Neuronal stem cell (in vitro differentiated cells): ENCODE measurements at regions not wholly inside any gene's neighbourhood (a gene's known extent, or its start where the extent isn't known, plus 50 kb on each side); places are given as distances from the start of the nearest gene placed in this dataset.

Experiments
- DNase-seq: peaks from one replicate; pipeline ENCODE4 v3.0.0-alpha.2; 2013; ENCODE audit warnings: low spot score
- H2AFZ ChIP-seq: one replicate; pipeline ENCODE4 v1.6.1; 2013; ENCODE audit warnings: mild to moderate bottlenecking, low read length, inconsistent platforms
- H2AK5ac ChIP-seq: 2 replicates; pipeline ENCODE4 v1.6.1; 2013; ENCODE audit warnings: low read depth, mild to moderate bottlenecking, inconsistent platforms, low read length, moderate library complexity, mixed read lengths
- H2BK120ac ChIP-seq: 2 replicates; pipeline ENCODE4 v1.6.1; 2013; ENCODE audit warnings: low read depth, mild to moderate bottlenecking, inconsistent platforms, low read length, moderate library complexity, mixed read lengths
- H2BK12ac ChIP-seq: one replicate; pipeline ENCODE4 v1.6.1; 2013; ENCODE audit warnings: low read length, inconsistent platforms
- H2BK15ac ChIP-seq: 2 replicates; pipeline ENCODE4 v1.6.1; 2013; ENCODE audit warnings: mild to moderate bottlenecking, low read length, inconsistent platforms, mixed read lengths
- H2BK5ac ChIP-seq: one replicate; pipeline ENCODE4 v1.6.1; 2013; ENCODE audit warnings: inconsistent platforms, mild to moderate bottlenecking, low read length, moderate library complexity
- H3K14ac ChIP-seq: one replicate; pipeline ENCODE4 v1.6.1; 2013; ENCODE audit warnings: low read length, inconsistent platforms
- H3K18ac ChIP-seq: 2 replicates; pipeline ENCODE4 v1.6.1; 2013; ENCODE audit warnings: low read length, inconsistent platforms
- H3K23ac ChIP-seq: 2 replicates; pipeline ENCODE4 v1.6.1; 2013; ENCODE audit warnings: low read depth, mild to moderate bottlenecking, mixed read lengths, low read length, inconsistent platforms; ENCODE audit not compliant: poor library complexity
- H3K27ac ChIP-seq: replicated peaks from 3 replicates; pipeline ENCODE4 v1.5.1; 2013; ENCODE audit warnings: low read length, inconsistent platforms
- H3K27me3 ChIP-seq, 3 experiments: 2 replicates each; pipeline ENCODE4 v1.6.1; 2013; ENCODE audit warnings: low read length in 3 of 3, mild to moderate bottlenecking in 2 of 3, inconsistent platforms in 1 of 3, low read depth in 1 of 3, mixed read lengths in 1 of 3, moderate library complexity in 1 of 3; ENCODE audit not compliant: control insufficient read depth in 3 of 3, insufficient read depth in 3 of 3
- H3K36me3 ChIP-seq, 2 donors: replicated peaks in 1 of 2; 2 replicates each; pipeline ENCODE4 v1.6.1; 2013; ENCODE audit warnings: low read length in 2 of 2; ENCODE audit not compliant: control insufficient read depth in 2 of 2, insufficient read depth in 2 of 2
- H3K4ac ChIP-seq: 2 replicates; pipeline ENCODE4 v1.6.1; 2013; ENCODE audit warnings: inconsistent platforms, mild to moderate bottlenecking, low read length, moderate library complexity
- H3K4me1 ChIP-seq, 2 donors: 1 replicate in 1 of 2; 2 replicates in 1 of 2; pipeline ENCODE4 v1.6.1; 2013; ENCODE audit warnings: low read length in 2 of 2, low read depth in 1 of 2; ENCODE audit not compliant: control insufficient read depth in 2 of 2, insufficient read depth in 1 of 2
- H3K4me2 ChIP-seq: one replicate; pipeline ENCODE4 v1.6.1; 2013; ENCODE audit warnings: mild to moderate bottlenecking, low read length, inconsistent platforms; ENCODE audit not compliant: insufficient read depth, poor library complexity, severe bottlenecking
- H3K4me3 ChIP-seq, 2 donors: 2 replicates each; pipeline ENCODE4 v1.5.1; 2013; ENCODE audit warnings: low read length in 2 of 2, mild to moderate bottlenecking in 2 of 2, inconsistent platforms in 1 of 2, moderate library complexity in 1 of 2
- H3K79me1 ChIP-seq: one replicate; pipeline ENCODE4 v1.6.1; 2013; ENCODE audit warnings: low read depth, mild to moderate bottlenecking, inconsistent platforms, low read length, moderate library complexity
- H3K9ac ChIP-seq: one replicate; pipeline ENCODE4 v1.6.1; 2013; ENCODE audit warnings: mild to moderate bottlenecking, low read depth, low read length, inconsistent platforms; ENCODE audit not compliant: poor library complexity
- H3K9me3 ChIP-seq, 2 donors: replicated peaks in 1 of 2; 2 replicates each; pipeline versions ENCODE3 to v1.6.1; 2013; ENCODE audit warnings: low read length in 2 of 2, mild to moderate bottlenecking in 2 of 2, inconsistent platforms in 1 of 2, low read depth in 1 of 2, mixed read lengths in 1 of 2, moderate library complexity in 1 of 2; ENCODE audit not compliant: control insufficient read depth in 2 of 2, insufficient read depth in 1 of 2
- H4K8ac ChIP-seq: one replicate; pipeline ENCODE4 v1.6.1; 2013; ENCODE audit warnings: low read depth, mild to moderate bottlenecking, inconsistent platforms, low read length, moderate library complexity
- H4K91ac ChIP-seq: one replicate; pipeline ENCODE4 v1.6.1; 2013; ENCODE audit warnings: low read length, low read depth, mild to moderate bottlenecking, inconsistent platforms; ENCODE audit not compliant: poor library complexity
- WGBS, 2 donors: extraction: QIAGEN DNeasy Blood & Tissue Kit; methylation state at CpG; one replicate each; pipeline ENCODE4 v1.1.7; 2013; ENCODE audit warnings: missing lambda C conversion rate in 2 of 2, mixed read lengths in 1 of 2; ENCODE audit not compliant: insufficient read length in 2 of 2, insufficient replicate concordance in 1 of 2; ENCODE audit errors: extremely low coverage in 2 of 2; 5-methylcytosine and 5-hydroxymethylcytosine counted together

GRCh38 chr4:1515156-1515555 is 108.9 kb upstream of the NKX1-1 start:
- Histone ChIP-seq H3K27ac (no peak overlapping the region), H2AK5ac (no peak overlapping the region), H3K27me3 (peaks cover 0 to 34% (median 0%) of the 10 kb centered on the region in 3 experiments)

GRCh38 chr4:1514612-1515011 is 108.4 kb upstream of the NKX1-1 start:
- H3K9me3 ChIP-seq = peaks cover 0 to 4% of the 10 kb centered on the region in 2 donors
- peaks cover 0 to 37% (median 0%) of the 10 kb centered on the region in 3 experiments for H3K27me3 ChIP-seq
- no peak overlapping the region for H2BK120ac ChIP-seq
- H2AK5ac ChIP-seq = no peak overlapping the region
- H3K36me3 ChIP-seq = peaks cover 0 to 2% of the 10 kb centered on the region in 2 donors
- H2BK12ac ChIP-seq = no peak overlapping the region
- H3K18ac ChIP-seq = no peak overlapping the region
- peak overlapping the region in 1 of 2 donors; percentile 44 for H3K4me3 ChIP-seq
- H3K4ac ChIP-seq = no peak overlapping the region
- H2BK5ac ChIP-seq = no peak overlapping the region
- H2BK15ac ChIP-seq = no peak overlapping the region
- peak overlapping the region; percentile 48 for H4K8ac ChIP-seq
- no peak overlapping the region for H3K4me2 ChIP-seq
- peaks cover 1% of the 10 kb centered on the region for H3K79me1 ChIP-seq
- no peak overlapping the region for H2AFZ ChIP-seq
- H3K9ac ChIP-seq = peak overlapping the region; percentile 53
- DNase-seq = no peak
- peak overlapping the region; percentile 39 for H3K14ac ChIP-seq
- 100% methylated on average over 1 of the region's 3 CpGs; no CpG with 5 or more reads in 1 of the 2 donors for WGBS, 2 donors
- H3K27ac ChIP-seq = no peak overlapping the region
- no peaks in the 10 kb centered on the region for H3K4me1 ChIP-seq
- H4K91ac ChIP-seq = no peak overlapping the region
- no peak overlapping the region for H3K23ac ChIP-seq

More at GRCh38 chr4:1515156-1515555, 108.9 kb upstream of the NKX1-1 start:
- Histone ChIP-seq H4K91ac (no peak overlapping the region), H3K79me1 (peaks cover 1% of the 10 kb centered on the region), H2BK15ac (no peak overlapping the region), H3K4me2 (no peak overlapping the region), H2BK12ac (no peak overlapping the region), H2BK5ac (no peak overlapping the region), H3K4me1 (peaks cover 0 to 1% of the 10 kb centered on the region in 2 donors), H3K9ac (no peak overlapping the region), H3K9me3 (peaks cover 0 to 4% of the 10 kb centered on the region in 2 donors), H2AFZ (no peak overlapping the region), H4K8ac (no peak overlapping the region), H3K14ac (peak overlapping the region; percentile 39), H3K4ac (no peak overlapping the region), H3K18ac (no peak overlapping the region), H3K23ac (no peak overlapping the region), H2BK120ac (no peak overlapping the region), H3K4me3 (peak overlapping the region in 1 of 2 donors; percentile 44), H3K36me3 (peaks cover 0 to 2% of the 10 kb centered on the region in 2 donors)
- no peak for DNase-seq

- H4K8ac ChIP-seq = no peak overlapping the region
- no CpG with 5 or more reads among the region's 4 CpGs for WGBS, 2 donors
- no peak overlapping the region for H3K14ac ChIP-seq
- no peak overlapping the region for H2BK15ac ChIP-seq
- no peak overlapping the region for H4K91ac ChIP-seq
- no peak overlapping the region for H3K18ac ChIP-seq
- H2BK5ac ChIP-seq = no peak overlapping the region
- no peak overlapping the region for H2BK12ac ChIP-seq
- H2AFZ ChIP-seq = no peak overlapping the region
- no peak for DNase-seq
- peaks cover 0 to 2% of the 10 kb centered on the region in 2 donors for H3K36me3 ChIP-seq
- peak overlapping the region in 1 of 2 donors; percentile 53 for H3K4me3 ChIP-seq
- H2AK5ac ChIP-seq = no peak overlapping the region
- H3K27ac ChIP-seq = no peak overlapping the region
- H3K9me3 ChIP-seq = peaks cover 0 to 4% of the 10 kb centered on the region in 2 donors
- H3K4ac ChIP-seq = no peak overlapping the region
- H3K27me3 ChIP-seq = peaks cover 0 to 40% (median 0%) of the 10 kb centered on the region in 3 experiments
- H3K79me1 ChIP-seq = peaks cover 1% of the 10 kb centered on the region
- H3K9ac ChIP-seq = peak overlapping the region; percentile 53
- H3K4me1 ChIP-seq = no peaks in the 10 kb centered on the region
- H3K23ac ChIP-seq = no peak overlapping the region
- no peak overlapping the region for H3K4me2 ChIP-seq
- H2BK120ac ChIP-seq = no peak overlapping the region
Measured at GRCh38 chr4:1513936-1514483, 107.8 kb upstream of the NKX1-1 start.

- Histone ChIP-seq H2BK12ac (no peak overlapping the region), H3K36me3 (peaks cover 0 to 2% of the 10 kb centered on the region in 2 donors), H4K8ac (no peak overlapping the region), H3K27me3 (peaks cover 0 to 37% (median 0%) of the 10 kb centered on the region in 3 experiments), H3K9me3 (peaks cover 0 to 4% of the 10 kb centered on the region in 2 donors), H3K18ac (peak overlapping the region; percentile 88), H3K79me1 (peaks cover 1% of the 10 kb centered on the region), H2BK15ac (no peak overlapping the region), H3K4me3 (peak overlapping the region; percentile 22 to 74), H2AFZ (peak overlapping the region; percentile 90), H3K4ac (no peak overlapping the region), H4K91ac (no peak overlapping the region), H3K4me2 (peak overlapping the region; percentile 79), H2BK120ac (peak overlapping the region; percentile 90), H3K27ac (no peak overlapping the region), H3K9ac (peak overlapping the region; percentile 85), H3K4me1 (no peaks in the 10 kb centered on the region), H3K14ac (no peak overlapping the region), H2AK5ac (peak overlapping the region; percentile 59), H2BK5ac (no peak overlapping the region), H3K23ac (peak overlapping the region; percentile 32)
- no CpG with 5 or more reads among the region's 78 CpGs for WGBS, 2 donors
- DNase-seq = peak; percentile 67
Measured at GRCh38 chr4:1512738-1513660, 106.8 kb upstream of the NKX1-1 start.
